ENCODE measurements at regions not wholly inside any gene's neighbourhood (a gene's known extent, or its start where the extent isn't known, plus 50 kb on each side); places are given as distances from the start of the nearest gene placed in this dataset.

DNA sequence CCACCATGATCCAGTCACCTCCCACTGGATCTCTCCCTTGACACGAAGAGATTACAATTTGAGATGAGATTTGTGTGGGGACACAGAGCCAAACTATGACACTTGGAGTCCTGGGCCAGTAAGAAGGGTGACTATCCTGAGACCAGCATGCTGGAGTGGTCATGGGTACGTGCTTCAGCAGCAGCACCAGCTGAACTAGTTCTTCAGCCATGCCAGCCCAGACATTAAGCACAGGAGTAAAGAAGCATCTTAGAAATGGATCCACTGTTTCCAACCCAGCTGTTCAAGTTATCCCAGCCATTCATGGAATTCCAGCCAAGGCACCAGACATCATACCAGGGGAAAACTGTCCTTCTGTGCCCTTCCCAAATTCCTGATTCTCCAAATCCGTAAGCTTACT is 370.0 kb downstream of the MAFB start:
- no peak for DNase-seq (ENCODE audit: low read depth)

DNA sequence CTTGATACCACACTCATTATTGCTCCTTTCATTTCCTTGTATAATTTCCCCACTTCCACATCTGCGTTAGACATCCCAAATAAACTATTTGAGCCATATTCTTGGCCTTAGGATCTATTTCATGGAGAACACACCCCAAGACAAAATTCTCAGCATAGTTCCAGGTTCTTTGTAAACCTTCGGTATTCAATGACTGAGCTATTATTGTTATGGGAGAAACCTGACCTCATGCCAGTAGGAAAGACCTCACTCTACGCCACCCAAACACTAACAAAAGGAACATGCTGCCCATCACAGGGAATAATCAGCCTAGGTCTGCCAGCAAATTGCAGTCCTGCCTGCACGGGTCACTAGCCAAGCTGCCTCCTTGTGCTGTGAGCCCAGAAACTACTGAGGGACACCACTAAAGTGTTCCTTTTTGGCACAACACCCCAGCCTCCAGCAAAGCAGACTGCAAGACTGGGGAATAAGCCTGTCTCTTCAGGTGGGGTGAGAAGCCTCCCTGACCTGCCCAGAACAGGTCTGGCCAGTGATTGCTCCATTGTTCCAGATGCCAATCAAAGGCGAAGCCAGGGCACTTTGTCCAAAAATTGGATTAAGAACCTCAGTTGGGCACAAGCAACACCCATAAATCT is 371.8 kb downstream of the MAFB start:
- DNase-seq (ENCODE audit: low read depth), result no peak

GRCh38 chr20:40314278-40314677 is 374.8 kb downstream of the MAFB start:
- DNase-seq (ENCODE audit: low read depth), result no peak

DNA sequence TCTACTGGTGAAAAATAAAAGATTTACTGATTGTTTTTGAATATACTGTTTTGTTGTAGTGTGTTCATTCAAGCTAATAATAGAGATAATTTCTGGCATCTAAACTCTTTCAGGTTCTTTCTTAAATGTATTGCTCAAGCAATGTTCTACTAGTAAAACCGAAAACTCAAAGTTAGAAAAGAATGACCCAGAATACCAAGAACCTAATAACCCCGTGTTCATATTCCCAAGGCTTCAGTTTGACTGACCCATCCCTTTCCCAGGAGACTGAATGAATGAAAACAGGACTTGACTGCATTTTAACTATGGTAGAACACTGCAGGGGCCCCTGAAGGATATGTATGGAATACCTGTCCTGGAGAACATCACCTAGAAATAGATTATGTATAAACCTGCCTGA is 375.3 kb downstream of the MAFB start:
- DNase-seq (ENCODE audit: low read depth), result no peak

GRCh38 chr20:40309731-40310130 is 379.3 kb downstream of the MAFB start:
- no peak for DNase-seq (ENCODE audit: low read depth)

DNA sequence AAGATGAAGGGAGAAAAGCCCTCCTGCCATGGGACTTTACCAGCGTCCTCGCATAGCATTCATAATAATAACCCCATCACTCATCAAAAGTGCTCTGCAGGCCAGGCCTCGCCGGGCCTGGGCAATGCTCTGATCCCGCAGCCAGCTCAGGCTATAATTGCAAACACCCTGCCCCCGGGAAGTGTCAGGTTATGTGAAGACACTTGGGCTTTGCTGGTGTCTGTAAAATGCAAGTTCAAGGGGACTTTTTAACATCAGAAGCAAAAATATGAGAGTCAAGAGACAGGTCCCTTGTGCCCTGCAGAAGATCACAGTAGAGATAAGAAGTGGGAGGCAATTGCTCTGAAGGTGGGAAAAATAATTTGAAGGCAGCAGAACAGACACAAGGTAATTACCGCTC is 381.0 kb downstream of the MAFB start:
- no peak for DNase-seq (ENCODE audit: low read depth)

- no peak for DNase-seq (ENCODE audit: low read depth)
These were observed 381.8 kb downstream of the MAFB start for GRCh38 chr20:40307268-40307667.

- DNase-seq (ENCODE audit: low read depth), result no peak
These were observed 383.7 kb downstream of the MAFB start for GRCh38 chr20:40305303-40305702.

DNA sequence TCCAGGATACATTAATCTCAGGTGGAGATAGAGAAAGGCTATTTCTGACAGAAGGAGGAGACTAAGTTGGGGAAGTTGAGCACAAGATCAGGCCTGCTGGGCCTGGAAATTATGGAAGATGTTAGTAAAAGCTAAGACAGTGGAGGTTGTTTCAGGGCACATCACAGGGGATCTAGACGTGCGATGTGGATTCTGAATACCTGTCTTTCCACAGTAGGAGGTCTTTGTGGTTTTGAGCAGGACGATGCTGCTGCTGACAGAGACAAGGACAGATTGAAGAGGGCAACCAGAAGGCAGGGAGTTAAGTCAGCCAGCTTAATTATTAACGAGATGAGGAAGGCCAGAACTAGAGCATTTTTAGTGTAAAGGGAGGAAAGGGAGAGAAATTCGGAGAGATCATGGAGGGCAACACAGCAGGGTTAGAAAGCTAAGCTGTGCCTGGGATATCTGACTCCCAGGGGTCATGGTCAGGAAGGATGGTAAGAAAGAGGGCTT is 384.9 kb downstream of the MAFB start:
- no peak for DNase-seq (ENCODE audit: low read depth)

- DNase-seq (ENCODE audit: low read depth), result no peak
These were observed 394.3 kb downstream of the MAFB start for GRCh38 chr20:40294747-40295146.

DNA sequence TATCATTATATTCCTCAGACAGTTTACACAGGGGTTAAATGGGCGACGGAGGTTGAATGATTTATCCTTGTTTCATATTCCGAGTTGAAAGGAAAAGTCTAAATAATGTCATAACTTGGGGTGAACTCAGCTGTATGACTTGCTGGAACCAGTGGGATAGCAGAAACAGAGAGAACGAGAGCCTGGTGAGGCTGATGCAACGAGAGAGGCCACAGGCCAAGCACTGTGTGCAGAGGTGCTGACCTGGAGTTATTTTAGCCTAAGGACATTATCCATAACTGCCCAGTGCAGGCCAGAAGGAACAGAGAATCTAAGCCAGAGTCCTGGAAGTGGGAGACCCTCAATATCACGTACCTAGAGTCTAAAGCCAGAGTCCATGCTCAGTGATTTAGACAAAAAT is 394.9 kb downstream of the MAFB start:
- no peak for DNase-seq (ENCODE audit: low read depth)

- no peak for DNase-seq (ENCODE audit: low read depth)
These were observed 395.3 kb downstream of the MAFB start for GRCh38 chr20:40293740-40294139.

DNA sequence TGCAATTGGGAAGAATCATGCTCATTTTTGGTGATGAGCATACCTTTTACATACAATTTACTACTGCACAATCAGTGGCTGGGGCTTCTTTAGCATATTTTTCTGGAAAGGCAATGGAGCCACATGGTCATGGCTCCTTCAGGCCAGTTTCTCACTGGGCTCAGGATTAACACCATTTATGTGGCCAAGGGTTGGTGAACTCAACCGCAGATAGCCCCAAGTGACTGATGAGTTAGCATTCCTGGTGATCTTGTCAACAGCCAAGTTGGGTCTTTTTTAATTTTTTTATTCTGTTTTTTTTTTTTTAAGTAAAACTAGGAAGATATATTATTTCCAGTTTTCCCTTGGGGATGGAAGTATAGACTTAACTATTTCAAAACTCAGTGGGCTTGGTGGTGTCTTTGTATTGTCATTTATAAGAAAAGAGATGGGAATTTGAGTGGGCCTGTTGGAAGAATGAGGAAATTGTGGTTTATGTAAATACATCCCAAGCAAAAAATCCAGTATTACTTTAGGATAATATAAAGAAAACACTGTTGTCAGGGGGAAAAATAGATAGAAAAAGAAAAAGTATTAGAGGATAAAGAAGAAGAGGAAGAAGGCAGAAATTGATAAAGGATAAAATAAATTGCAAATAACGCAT is 397.4 kb downstream of the MAFB start:
- DNase-seq (ENCODE audit: low read depth), result no peak

DNA sequence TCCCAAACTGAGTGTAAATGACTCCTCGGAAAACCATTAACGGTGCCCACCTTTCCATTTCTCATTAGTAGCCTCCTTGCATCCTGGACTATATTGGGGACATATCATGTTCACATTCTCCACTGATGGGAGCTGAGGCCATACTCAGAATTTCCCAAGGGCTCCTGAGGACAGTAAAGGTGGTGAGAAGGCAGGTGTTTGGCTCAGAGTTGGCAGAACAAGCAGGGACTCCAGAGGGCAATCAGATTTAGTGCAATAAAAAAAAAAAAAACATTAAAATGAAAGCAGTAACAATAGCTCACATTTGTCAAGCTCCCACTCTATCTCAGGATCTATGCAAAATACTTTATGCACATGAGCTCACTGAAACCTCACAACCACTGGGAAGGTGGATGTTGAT is 401.4 kb downstream of the MAFB start:
- DNase-seq (ENCODE audit: low read depth), result no peak

DNA sequence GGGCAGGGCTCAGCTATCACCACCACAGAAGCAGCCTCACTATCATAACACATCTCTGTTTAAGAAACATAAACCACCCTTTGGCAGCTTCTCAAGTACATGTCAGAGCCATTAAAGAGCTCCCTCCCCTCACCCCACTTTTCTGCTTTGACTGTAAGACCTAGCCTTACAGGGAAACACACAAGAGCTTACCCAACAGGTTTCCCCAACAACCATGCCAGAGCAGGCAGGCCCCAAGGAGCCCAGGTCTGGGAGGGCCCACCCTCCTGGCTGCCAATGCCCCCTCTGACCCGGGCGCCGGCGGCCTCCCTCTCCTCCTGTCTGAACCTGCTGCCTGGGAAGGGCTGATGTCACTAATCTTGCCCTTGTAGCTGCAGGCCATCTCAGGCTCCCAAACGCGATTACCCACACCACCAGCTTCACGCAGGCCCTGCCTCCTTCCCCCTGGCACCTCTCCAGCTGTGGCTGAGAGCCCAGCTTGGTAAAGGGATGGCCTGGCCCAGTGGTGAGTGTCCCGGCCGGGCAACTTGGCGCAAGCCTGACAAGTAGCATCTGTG is 402.0 kb downstream of the MAFB start:
- DNase-seq (ENCODE audit: low read depth), result no peak

DNA sequence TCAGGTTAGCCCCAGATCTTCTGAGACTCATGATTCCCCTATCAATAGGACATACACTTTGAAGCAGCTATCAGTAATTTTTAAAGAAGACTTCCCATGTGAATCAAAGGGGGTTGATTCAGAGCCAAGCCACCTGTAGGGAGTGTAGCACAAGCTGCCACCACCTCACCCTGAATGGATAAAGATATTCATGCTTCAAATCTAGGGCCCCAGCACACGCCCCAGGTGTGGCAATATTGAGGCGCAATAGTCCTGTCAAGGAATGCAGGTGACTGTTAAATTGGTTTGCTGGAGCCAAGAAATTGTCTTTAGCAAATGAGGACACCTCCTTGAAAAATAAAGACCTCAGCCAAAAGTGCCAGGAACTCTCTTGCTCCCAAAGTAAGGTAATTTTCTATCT is 404.4 kb downstream of the MAFB start:
- no peak for DNase-seq (ENCODE audit: low read depth)

DNA sequence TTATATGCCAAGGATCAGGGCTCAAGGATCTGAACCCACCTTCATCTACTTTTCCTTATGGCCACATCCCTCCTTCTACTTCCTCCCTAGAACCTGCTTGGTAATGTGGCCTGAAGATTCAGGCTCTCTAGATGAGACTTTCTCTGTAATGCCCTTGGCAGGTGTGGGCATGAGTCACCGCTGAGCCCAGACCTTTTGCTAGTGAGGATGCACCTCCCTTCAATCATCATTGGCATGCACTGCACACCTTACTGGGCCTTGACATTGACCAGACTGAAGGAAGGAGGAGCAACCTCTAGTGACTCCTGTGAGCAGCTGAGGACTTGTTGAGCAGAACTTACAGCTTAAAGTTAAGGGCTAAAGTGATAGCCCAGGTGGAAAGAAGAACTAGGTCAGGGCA is 405.3 kb downstream of the MAFB start:
- no peak for DNase-seq (ENCODE audit: low read depth)

DNA sequence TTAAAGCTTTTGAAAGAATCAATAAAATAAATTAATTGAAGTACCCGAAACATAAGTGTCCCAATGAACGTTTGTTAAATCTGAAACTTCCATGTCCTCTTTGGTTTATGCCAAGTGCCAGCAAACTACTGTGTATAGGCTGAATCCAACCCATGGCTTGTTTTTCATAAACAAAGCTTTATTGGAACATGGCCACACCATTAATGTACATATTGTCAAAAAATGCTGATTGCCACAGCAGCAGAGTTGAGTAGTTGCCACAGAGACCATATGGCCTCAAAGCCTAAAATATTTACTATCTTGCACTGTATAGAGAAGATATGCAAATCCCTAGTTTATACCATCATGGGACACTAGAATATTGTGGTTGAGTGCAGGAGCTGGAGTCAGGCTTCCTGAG is 406.1 kb downstream of the MAFB start:
- no peak for DNase-seq (ENCODE audit: low read depth)

GRCh38 chr20:40282541-40282940 is 406.5 kb downstream of the MAFB start:
- no peak for DNase-seq (ENCODE audit: low read depth)

GRCh38 chr20:40280616-40281015 is 408.4 kb downstream of the MAFB start:
- no peak for DNase-seq (ENCODE audit: low read depth)

DNA sequence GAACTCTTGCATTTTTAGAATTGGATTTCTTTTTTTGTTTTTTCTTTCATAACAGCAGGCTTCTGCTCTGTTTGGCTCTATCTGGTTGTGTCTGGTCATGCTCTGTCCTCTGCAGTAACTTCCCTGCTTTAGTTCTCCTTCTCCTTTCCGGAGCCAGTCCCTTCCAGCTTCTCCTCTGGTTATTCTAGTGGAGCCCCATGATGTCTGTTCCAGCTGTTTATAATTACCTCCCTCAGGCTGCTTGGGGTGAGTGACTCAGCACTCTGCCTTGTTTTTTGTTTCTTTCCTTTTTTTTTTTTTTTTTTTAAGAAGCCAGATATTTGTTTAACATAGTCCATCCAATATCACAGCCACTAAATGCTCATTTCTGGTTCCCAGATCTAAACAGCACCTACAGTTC is 409.6 kb downstream of the MAFB start:
- peak; percentile 28 for DNase-seq (ENCODE audit: low read depth)

- DNase-seq (ENCODE audit: low read depth), result no peak
These were observed 410.4 kb downstream of the MAFB start for GRCh38 chr20:40278673-40279072.

- DNase-seq (ENCODE audit: low read depth), result no peak
These were observed 412.7 kb downstream of the MAFB start for GRCh38 chr20:40276301-40276700.

DNA sequence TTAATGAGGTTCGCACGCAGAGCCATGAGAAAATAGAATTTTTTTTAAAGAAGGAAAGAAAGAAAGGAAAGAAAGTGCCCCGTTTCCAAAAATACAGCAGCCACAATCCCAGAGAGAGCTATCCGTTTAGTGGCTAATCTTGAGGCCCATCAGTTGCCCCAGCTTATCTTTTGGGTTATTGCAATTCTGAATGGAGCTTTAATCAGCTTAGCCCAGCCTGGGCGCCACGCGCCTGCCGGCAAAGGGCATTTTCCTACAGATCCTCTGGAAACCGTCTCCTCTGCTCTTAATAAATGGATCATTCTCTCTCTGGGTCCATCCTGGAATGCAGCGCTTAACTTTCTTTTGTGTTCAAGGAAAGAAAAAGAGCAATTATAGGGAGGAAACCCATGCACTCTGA is 413.3 kb downstream of the MAFB start:
- DNase-seq (ENCODE audit: low read depth), result no peak
